NCI-H1105 treated with DMSO at 0.1 percent for 48 hours (cell line): ENCODE measurements at regions not wholly inside any gene's neighbourhood (a gene's known extent, or its start where the extent isn't known, plus 50 kb on each side); places are given as distances from the start of the nearest gene placed in this dataset.
A peak's percentile ranks its signal among the peaks of the same experiment; 100 is the strongest.

ENCODE experiments used
- DNase-seq: peaks from one replicate; lab custom pipeline; 2025; lab: John Stamatoyannopoulos, UW

DNA sequence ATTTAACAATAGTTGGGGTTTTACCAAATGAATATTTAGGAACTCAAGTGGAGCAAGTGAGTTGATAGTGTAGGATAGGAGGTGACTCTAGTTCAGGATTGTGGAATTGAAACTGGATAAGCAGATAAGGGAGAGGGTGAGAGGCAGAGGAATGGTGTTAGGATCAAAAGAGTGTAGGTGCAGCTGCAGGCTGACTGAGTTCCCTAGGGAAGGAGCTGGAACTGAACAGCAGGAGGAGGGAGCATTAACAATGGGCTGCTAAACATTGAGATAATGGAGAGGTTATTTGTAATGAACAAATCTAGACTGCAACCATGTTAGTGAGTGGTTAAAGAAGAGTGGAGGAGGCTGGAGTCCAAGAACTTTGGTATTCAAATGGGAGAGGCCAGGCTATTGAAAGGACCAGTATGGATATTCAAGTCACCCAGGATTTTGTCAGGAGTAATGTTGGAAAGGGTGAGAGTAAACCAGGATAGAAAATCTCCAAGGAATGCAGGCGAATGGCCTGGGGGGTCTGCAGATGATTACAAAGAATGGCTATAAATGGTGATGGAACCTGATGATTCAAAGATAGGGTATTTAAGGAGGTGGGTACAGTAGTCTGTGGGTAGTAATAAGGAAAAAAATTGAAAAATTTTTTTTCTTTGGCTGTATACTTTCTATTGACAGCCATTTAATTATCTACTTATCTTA is 497.1 kb upstream of the TENM3 start:
- DNase-seq: no peak

DNA sequence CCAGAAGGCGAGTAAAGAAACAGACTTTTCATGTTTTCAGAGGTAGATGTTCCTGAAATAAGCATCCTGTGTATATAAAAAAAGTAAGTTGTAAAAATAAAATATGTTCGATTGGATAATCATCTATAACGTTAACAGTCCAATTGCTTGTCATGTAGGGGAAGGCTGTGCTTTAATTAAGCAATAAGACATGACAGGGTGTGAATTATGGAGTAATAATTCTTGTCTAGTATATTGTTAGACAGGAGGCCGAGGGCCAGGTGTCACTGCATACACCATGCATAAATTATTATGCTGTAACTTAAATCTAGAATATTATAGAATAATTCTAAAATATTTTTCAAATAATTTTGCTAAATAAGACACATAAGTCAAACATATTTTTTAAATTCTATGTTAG is 494.6 kb upstream of the TENM3 start:
- DNase-seq: no peak

GRCh38 chr4:181752516-181752915 is 490.7 kb upstream of the TENM3 start:
- DNase-seq: no peak

DNA sequence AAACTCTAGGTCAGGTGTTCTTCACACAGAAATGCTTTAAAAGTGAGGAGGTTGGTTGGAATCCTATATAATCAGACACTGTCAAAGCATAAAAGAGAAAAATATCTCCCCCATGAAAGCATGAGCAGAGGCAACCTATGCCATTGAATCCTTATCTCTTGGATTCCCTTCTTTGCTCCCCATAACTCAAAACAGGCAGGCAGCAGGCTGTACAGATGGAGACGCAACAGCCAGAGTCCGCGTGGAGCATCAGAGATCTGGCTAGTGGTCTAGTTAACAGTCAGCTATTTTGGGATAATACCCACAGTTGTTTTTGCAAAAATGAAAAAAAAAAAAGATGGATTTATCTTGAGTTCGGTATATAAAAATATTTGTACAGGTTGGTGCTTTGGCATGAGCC is 490.0 kb upstream of the TENM3 start:
- DNase-seq: no peak

DNA sequence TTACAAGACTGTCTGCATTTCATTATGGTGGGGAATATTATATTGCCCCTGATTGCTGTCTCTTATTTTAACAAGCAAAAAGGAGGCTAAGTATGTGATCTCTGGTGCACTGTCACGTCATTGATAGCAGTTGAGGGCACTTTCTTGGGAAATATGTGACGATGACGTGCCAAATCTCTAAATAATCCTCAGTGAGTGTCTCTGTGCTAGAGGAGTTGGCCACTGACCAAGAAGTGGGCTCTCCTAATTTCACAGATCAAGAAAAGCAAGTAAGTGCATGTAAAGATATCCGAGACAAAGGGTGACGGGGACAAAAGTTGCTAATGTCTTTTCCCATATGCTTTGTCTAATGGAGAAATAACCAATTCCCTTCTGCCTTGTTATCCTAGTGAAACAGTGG is 487.4 kb upstream of the TENM3 start:
- no peak for DNase-seq

DNA sequence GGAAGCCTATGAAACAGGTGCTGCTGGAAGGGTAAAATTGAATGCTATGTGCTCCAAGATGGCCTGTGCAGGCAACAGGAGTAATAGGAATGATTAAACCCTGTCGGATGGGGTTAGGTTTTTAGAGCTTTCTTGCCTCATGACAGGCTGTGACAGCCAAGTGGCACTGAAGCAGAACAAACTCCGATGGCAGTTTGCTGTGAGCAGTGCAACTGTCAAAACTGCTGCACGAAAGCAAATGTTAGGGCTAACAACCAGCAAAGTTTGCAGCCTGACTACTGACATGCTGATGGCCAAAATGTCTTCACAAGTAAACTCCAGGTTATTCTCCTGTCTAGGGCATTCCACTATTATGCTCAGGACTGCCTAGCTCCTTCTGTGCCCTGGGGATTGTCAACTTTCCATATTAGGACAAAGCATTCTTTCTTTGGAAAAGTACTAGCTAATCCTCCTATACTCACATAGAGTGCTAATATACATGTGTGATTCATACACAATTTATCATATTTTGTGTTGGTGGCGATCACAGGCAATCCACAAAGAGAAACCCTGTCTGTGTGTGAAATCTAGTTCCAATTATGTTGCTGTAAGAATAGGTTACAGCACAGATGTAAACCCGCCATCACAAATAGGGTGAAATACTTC is 486.6 kb upstream of the TENM3 start:
- no peak for DNase-seq

DNA sequence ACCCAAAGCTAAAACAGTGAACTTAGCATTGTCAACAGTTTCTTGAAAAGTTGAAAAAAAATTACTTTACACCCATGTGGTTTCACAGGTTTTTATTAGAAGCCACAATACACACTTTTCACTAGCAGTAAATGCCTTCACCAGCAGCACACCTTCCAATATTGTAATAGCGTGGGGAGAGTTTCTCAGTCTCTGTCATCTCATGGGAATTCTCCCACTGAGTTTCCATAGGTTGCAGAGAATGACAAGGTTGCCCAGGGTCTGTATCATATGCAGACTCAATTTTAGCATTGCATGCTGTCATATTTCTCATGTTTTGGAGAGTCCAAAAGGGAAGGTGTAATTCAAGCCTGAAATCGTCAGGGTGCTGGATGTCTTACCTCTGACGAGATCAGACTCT is 486.1 kb upstream of the TENM3 start:
- DNase-seq: no peak

DNA sequence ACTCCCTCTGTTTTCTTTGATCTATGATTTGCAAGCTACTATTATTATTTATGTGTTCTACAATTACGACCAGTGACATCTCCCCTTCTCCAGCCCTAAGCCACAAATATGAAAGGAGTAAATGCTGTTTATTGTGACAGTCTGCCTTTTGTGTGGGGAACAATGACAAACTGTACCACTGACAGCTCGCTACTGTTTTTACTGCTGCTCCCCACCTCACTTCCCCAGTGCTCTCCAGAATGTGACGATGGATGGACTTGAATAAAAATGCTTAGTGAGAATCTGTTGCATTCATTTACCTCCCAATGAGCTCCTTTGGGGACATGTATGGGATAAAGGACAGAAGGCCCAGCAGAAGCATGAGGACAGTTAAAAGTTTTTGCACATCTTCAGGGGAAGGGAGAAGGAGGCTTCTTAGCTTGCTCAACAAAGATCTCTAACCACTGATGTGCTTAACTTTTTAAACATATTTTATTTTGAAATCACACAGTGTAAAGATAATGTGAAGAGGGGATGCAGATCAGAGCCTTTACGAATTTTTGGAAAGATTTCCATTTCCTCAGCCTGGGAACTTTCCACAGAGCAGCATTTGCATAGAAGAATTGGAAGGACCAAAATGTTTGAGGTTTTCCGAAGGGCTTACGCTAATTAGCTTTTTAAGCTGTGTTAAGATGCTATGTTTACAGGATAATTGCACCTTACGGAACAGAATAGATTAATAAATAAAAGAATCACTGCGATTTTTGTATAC is 485.1 kb upstream of the TENM3 start:
- no peak for DNase-seq

GRCh38 chr4:181760560-181760959 is 482.6 kb upstream of the TENM3 start:
- no peak for DNase-seq

DNA sequence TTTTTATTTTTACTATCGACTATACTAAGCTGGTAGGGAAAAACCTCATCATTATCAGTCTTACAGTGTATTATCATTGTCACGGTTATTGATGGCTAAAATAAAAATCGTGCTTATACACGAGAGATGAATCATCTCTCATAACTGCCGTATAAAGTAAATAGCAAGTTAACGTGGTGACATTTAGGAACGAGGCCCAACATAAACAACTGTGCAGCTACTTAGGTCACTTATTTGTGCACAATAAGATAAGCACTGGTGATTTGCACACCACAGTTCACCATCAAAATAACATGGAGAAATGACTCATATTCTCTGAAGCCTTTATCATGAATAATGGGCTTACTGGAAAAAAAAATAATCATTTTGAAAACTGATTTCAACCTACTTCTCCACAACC is 482.0 kb upstream of the TENM3 start:
- DNase-seq: no peak

GRCh38 chr4:181766061-181766548 is 477.1 kb upstream of the TENM3 start:
- DNase-seq: no peak

DNA sequence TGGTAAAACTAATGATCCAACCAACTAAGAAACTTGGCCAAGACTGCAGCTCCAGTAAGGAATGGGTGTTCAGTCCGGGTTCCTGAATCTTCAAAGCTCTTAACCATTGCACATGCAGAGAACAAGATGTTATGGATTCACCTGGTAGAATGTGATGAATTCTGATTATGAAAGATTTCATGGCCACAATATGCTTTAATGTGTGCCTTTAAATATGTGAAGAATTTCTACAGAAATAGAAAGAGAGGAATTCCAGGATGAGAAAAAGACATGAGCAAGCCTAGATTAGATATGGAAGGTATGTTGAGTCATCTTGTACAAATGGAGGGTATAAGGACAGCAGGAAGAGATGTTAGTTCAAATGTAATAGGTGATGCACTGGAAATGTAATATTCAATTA is 472.2 kb upstream of the TENM3 start:
- DNase-seq: no peak

GRCh38 chr4:181775298-181775697 is 467.9 kb upstream of the TENM3 start:
- DNase-seq: no peak

DNA sequence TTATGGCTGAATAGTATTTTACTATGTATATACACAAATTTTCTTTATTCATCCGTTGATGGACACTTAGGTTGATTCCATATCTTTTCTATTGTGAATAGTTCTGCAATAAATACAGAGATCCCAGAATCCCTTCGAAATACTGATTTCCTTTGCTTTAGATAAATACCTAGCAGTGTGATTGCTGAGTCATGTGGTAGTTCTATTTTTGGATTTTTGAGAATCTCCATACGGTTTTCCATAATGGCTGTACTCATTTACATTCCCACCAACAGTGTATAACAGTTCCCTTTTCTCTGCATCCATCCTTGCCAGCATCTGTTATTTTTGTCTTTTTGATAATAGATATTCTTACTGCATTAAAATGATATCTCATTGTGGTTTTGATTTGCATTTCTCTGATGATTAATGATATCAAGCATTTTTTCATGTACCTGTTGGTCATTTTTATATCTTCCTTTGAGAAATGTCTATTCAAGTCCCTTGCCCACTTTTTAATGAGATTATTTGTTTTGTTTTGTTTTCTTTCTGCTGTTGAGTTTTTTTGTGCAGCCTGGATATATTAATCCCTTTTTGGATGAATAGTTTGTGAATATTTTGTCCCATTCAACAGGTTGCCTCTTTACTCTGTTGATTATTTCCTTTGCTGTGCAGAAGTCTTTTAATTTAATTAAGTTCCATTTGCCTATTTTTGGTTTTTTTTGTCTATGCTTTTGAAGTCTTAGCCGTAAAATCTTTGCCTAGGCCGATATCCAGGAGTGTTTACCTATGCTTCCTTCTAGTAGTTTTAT is 466.7 kb upstream of the TENM3 start:
- DNase-seq: no peak

- DNase-seq: no peak
Observed at GRCh38 chr4:181777518-181777917, 465.7 kb upstream of the TENM3 start.

- no peak for DNase-seq
Observed at GRCh38 chr4:181784881-181785280, 458.3 kb upstream of the TENM3 start.

- peak; percentile 92 for DNase-seq
Observed at GRCh38 chr4:181792641-181793040, 450.6 kb upstream of the TENM3 start.

DNA sequence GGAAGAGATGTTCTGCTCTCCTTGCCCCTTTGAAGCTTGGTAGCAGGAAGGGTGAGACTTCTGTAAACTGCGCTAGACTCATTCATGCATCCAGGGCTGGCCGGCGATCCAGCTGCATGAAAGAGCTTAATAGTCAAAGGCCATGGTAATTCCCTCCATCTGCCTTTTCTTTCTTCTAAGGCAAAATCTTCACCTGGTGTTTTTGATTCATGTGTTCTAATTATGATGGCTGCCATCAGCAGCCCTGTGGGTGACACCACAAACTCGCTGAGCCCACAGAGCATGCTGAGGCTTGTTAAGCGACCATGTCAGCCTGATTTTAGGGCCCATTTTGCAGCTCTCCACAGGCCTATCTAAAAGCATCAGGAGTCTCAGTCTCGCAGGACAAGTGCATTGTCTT is 450.1 kb upstream of the TENM3 start:
- peak; percentile 92 for DNase-seq

GRCh38 chr4:181796502-181796901 is 446.7 kb upstream of the TENM3 start:
- no peak for DNase-seq

DNA sequence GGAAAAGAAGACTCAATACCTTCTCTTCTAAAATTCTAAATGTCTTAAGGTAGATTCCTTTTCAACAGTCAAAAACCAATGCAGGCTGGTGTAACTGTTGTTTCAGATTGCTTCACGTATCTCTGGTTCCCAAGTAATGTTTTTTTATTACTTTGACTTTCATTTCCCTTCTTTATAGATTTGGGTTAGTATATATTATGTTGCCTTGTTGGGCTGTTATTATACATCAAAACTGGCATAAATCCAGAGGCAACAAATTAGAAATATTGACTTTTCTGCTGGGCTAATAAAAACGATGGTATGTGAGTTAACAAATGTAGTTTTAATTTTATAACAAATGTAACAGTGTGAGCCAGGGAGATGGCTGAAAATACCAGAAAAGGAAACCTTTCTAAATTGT is 444.7 kb upstream of the TENM3 start:
- DNase-seq: no peak

- DNase-seq: no peak
Observed at GRCh38 chr4:181799561-181800069, 443.6 kb upstream of the TENM3 start.

DNA sequence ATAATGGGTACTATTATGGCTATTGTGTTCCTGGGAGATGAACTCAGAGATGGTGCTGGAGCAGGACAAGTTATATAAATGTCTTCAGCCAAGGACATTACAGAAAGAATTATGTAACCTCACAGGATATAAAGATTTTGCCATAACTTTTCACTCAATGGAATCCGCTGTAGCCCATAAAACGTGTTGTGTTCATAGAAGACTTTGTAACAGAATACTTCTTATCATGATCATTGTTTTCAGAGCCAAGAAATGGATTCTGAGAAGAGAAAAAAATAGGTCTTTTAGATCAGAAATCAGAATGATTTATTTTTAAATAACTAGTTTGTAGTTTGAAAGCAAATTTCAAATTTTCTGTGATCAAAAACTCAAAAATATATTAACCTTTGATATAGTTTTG is 441.0 kb upstream of the TENM3 start:
- DNase-seq: no peak
